Keratinocyte (primary cell): ENCODE measurements at regions not wholly inside any gene's neighbourhood (a gene's known extent, or its start where the extent isn't known, plus 50 kb on each side); places are given as distances from the start of the nearest gene placed in this dataset.
"Not testable (repeated sequence)": the region's sequence is repeated elsewhere in the genome, so short reads cannot be mapped to it uniquely, and the experiment has no call there.

Source experiments
- DNase-seq: peaks from one replicate; pipeline ENCODE4 v3.0.0-alpha.2; 2011; ENCODE audit warnings: low read depth, missing footprints, low spot score
- FAIRE-seq: peaks from 2 replicates; lab custom pipeline; 2011; peaks lifted over from hg19 to GRCh38; lab: Jason Lieb, UNC
- H2AFZ ChIP-seq: 2 replicates; pipeline ENCODE4 v1.6.0; 2012; ENCODE audit warnings: low read length, control low read depth, inconsistent platforms; ENCODE audit not compliant: control insufficient read depth
- H3K27ac ChIP-seq: 2 replicates; pipeline ENCODE4 v1.5.1; 2011; ENCODE audit warnings: low read length; ENCODE audit not compliant: control insufficient read depth, insufficient read depth
- H3K27me3 ChIP-seq: 3 replicates; pipeline ENCODE4 v1.6.0; 2011; ENCODE audit warnings: low read length; ENCODE audit not compliant: control insufficient read depth, insufficient read depth; ENCODE audit errors: extremely low read depth
- H3K36me3 ChIP-seq, 2 experiments: 2 replicates in 1 of 2; 3 replicates in 1 of 2; pipeline ENCODE4 v1.5.1; 2011; ENCODE audit warnings: low read length in 2 of 2, mild to moderate bottlenecking in 1 of 2; ENCODE audit not compliant: control insufficient read depth in 2 of 2, insufficient read depth in 2 of 2; ENCODE audit errors: extremely low read depth in 1 of 2
- H3K4me1 ChIP-seq: 3 replicates; pipeline ENCODE4 v1.5.1; 2011; ENCODE audit warnings: low read length; ENCODE audit not compliant: control insufficient read depth, insufficient read depth; ENCODE audit errors: extremely low read depth
- H3K4me2 ChIP-seq: 3 replicates; pipeline ENCODE4 v1.6.0; 2011; ENCODE audit warnings: low read depth, low read length; ENCODE audit not compliant: control insufficient read depth, insufficient read depth; ENCODE audit errors: extremely low read depth
- H3K4me3 ChIP-seq, 3 experiments: fragments of 200-600 bp in 1 of 3; sonication (generic) in 1 of 3; 2 replicates in 2 of 3; 3 replicates in 1 of 3; pipeline ENCODE4 v1.5.1; 2011 to 2016; ENCODE audit warnings: low read length in 3 of 3, mild to moderate bottlenecking in 3 of 3, control low read depth in 2 of 3, inconsistent platforms in 1 of 3, low read depth in 1 of 3, mixed read lengths in 1 of 3, mixed run types in 1 of 3, moderate library complexity in 1 of 3; ENCODE audit not compliant: control insufficient read depth in 2 of 3, insufficient read depth in 2 of 3; ENCODE audit errors: extremely low read depth in 1 of 3
- H3K79me2 ChIP-seq: 2 replicates; pipeline ENCODE4 v1.6.0; 2012; ENCODE audit warnings: low read length; ENCODE audit not compliant: control insufficient read depth, insufficient read depth
- H3K9ac ChIP-seq: 3 replicates; pipeline ENCODE4 v1.6.0; 2011; ENCODE audit warnings: low read length; ENCODE audit not compliant: control insufficient read depth, insufficient read depth; ENCODE audit errors: extremely low read depth
- H3K9me1 ChIP-seq: 3 replicates; pipeline ENCODE4 v1.6.0; 2011; ENCODE audit warnings: low read length; ENCODE audit not compliant: control insufficient read depth, insufficient read depth; ENCODE audit errors: extremely low read depth
- H3K9me3 ChIP-seq: 2 replicates; pipeline ENCODE4 v1.5.1; 2012; ENCODE audit warnings: low read depth, low read length; ENCODE audit not compliant: control insufficient read depth
- H4K20me1 ChIP-seq: 3 replicates; pipeline ENCODE4 v1.6.0; 2011; ENCODE audit warnings: low read length; ENCODE audit not compliant: control insufficient read depth, insufficient read depth; ENCODE audit errors: extremely low read depth
- CTCF ChIP-seq, 3 experiments: IDR thresholded peaks in 1 of 3; conservative IDR thresholded peaks in 1 of 3; optimal IDR thresholded peaks in 1 of 3; 2 replicates in 2 of 3; 3 replicates in 1 of 3; pipeline versions ENCODE3 to v1.5.1; 2011; ENCODE audit warnings: low read length in 3 of 3, mild to moderate bottlenecking in 3 of 3, moderate library complexity in 2 of 3, control low read depth in 1 of 3, inconsistent platforms in 1 of 3; ENCODE audit not compliant: insufficient read depth in 2 of 3; ENCODE audit errors: extremely low read depth in 1 of 3
- EZH2 ChIP-seq: IDR thresholded peaks from one replicate; pipeline ENCODE4 v1.6.1; 2012; ENCODE audit warnings: inconsistent platforms, mild to moderate bottlenecking, low read length, moderate library complexity
- dilution Hi-C: fragments of 300-500 bp; cut with MboI; formaldehyde crosslinking; loops from one replicate; pipeline ENCODE4 v1.7.0; 2020; ENCODE audit warnings: low sequenced_read_pairs; ENCODE audit not compliant: extremely low pct_ligation_motif_present

GRCh38 chr5:61234019-61234418 is 71.8 kb upstream of the SMIM15 start:
- H4K20me1 ChIP-seq, result no peaks in the 10 kb centered on the region
- peaks cover 2% of the 10 kb centered on the region for H3K4me1 ChIP-seq
- DNase-seq (no peak), FAIRE-seq (peak; percentile 29)
- TF ChIP-seq EZH2, result no peak
- no peak for TF ChIP-seq CTCF (optimal IDR thresholded peaks at IDR 0.05 in 1 of 3, IDR thresholded peaks at IDR 0.05 in 1 of 3, conservative IDR thresholded peaks at IDR 0.05 in 1 of 3; ENCODE audit: extremely low read depth in 1 of 3, insufficient read depth in 2 of 3, low read length in 3 of 3)
- dilution Hi-C loops, result no loop called here
- H3K27ac ChIP-seq, result no peak overlapping the region
- H2AFZ ChIP-seq, result no peak overlapping the region
- no peaks in the 10 kb centered on the region for H3K36me3 ChIP-seq
- H3K9me3 ChIP-seq, result no peaks in the 10 kb centered on the region
- H3K9me1 ChIP-seq, result no peaks in the 10 kb centered on the region
- no peaks in the 10 kb centered on the region for H3K79me2 ChIP-seq
- no peak overlapping the region for H3K4me3 ChIP-seq
- no peaks in the 10 kb centered on the region for H3K27me3 ChIP-seq
- H3K4me2 ChIP-seq, result no peak overlapping the region
- H3K9ac ChIP-seq, result no peak overlapping the region

- H3K4me2 ChIP-seq, H3K27me3 ChIP-seq, H3K9me3 ChIP-seq, H3K36me3 ChIP-seq, FAIRE-seq, H3K27ac ChIP-seq, dilution Hi-C loops, H3K9me1 ChIP-seq, H3K4me3 ChIP-seq, H3K9ac ChIP-seq, H4K20me1 ChIP-seq, H2AFZ ChIP-seq, DNase-seq, H3K79me2 ChIP-seq, H3K4me1 ChIP-seq: not testable (repeated sequence)
These were observed 74.4 kb upstream of the SMIM15 start for GRCh38 chr5:61236715-61237114.

- Histone ChIP-seq H3K4me1 (peaks cover 10% of the 10 kb centered on the region), H3K27me3 (no peaks in the 10 kb centered on the region), H3K4me3 (no peak overlapping the region), H2AFZ (peak overlapping the region; percentile 64), H3K4me2 (peak overlapping the region; percentile 55), H3K36me3 (no peaks in the 10 kb centered on the region), H3K9ac (no peak overlapping the region), H3K27ac (no peak overlapping the region), H3K9me3 (no peaks in the 10 kb centered on the region), H4K20me1 (no peaks in the 10 kb centered on the region), H3K79me2 (no peaks in the 10 kb centered on the region), H3K9me1 (no peaks in the 10 kb centered on the region)
- FAIRE-seq (no peak), DNase-seq (no peak)
- TF ChIP-seq CTCF (optimal IDR thresholded peaks at IDR 0.05 in 1 of 3, IDR thresholded peaks at IDR 0.05 in 1 of 3, conservative IDR thresholded peaks at IDR 0.05 in 1 of 3; ENCODE audit: extremely low read depth in 1 of 3, insufficient read depth in 2 of 3, low read length in 3 of 3) (no peak), EZH2 (no peak)
- dilution Hi-C loops, result no loop called here
These were observed 83.2 kb upstream of the SMIM15 start for GRCh38 chr5:61245486-61245885.
